DND-41 (cell line): ENCODE measurements at regions not wholly inside any gene's neighbourhood (a gene's known extent, or its start where the extent isn't known, plus 50 kb on each side); places are given as distances from the start of the nearest gene placed in this dataset.

Experiments
- CTCF ChIP-seq: IDR thresholded peaks from 2 replicates; pipeline ENCODE4 v1.5.1; 2012; ENCODE audit warnings: borderline replicate concordance, low read length, moderate library complexity, mild to moderate bottlenecking; ENCODE audit not compliant: poor library complexity, severe bottlenecking; ENCODE audit errors: extremely low read depth
- EZH2 ChIP-seq: IDR thresholded peaks from 3 replicates; pipeline ENCODE4 v1.6.1; 2012; ENCODE audit warnings: borderline replicate concordance, low read depth, mild to moderate bottlenecking, moderate library complexity, low read length, inconsistent platforms; ENCODE audit not compliant: severe bottlenecking

GRCh38 chr1:115492880-115493279 is 148.9 kb upstream of the VANGL1 start:
- TF ChIP-seq CTCF (no peak), EZH2 (no peak)
